ENCODE measurements at regions not wholly inside any gene's neighbourhood (a gene's known extent, or its start where the extent isn't known, plus 50 kb on each side); places are given as distances from the start of the nearest gene placed in this dataset.
"Not testable (repeated sequence)": the region's sequence is repeated elsewhere in the genome, so short reads cannot be mapped to it uniquely, and the experiment has no call there.

DNA sequence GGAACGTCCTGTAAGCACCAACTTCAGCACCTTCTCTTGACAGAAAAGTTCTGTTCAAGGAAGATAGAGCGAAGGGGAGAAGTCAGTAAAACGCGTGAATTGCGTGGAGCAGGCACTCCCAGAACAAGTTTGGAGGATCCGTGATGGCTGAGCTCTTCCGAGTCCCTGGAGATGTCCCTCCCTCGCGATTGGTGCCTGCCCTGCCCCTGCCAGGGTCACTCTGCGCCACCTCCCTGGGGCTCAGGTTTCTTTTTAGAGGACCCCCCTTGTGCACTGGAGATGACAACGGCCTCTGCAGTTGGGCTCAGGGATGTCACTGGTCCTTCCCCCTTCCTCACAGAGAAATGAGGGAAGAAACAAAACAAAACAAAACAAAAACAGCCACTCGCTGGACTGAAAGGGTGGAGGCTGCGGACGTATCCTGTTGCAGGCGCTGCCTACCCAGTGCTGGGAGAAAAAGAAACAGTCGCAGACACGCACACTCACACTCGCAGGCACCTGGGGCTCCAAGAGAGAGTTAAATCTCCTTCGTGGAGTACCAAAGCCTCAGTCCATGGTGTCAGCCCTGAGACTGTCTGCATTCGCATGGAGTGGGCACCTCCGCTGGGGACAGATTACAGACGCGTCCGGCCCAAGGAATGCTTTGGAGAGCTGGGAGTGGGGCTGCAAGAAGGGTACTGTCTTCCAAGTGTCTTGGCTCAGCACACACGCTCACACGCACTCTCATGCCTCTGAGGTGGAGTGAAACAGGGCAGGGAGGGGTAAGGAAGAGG, 512.7 kb downstream of the SLCO4C1 start:
- no TSS peak for BruUV-seq (replicated peaks)
- no peak for DNase-seq (ENCODE audit: low spot score)
- POLR2A ChIA-PET (ENCODE audit: low non-redundant PET), result no interaction called here
- no peak overlapping the region for H3K4me3 ChIP-seq (ENCODE audit: low read depth, low read length, poor library complexity, severe bottlenecking)
- H3K9me3 ChIP-seq (ENCODE audit: low read depth, low read length, poor library complexity, severe bottlenecking), result no peaks in the 10 kb centered on the region
- no peaks in the 10 kb centered on the region for H3K36me3 ChIP-seq (ENCODE audit: insufficient read depth, low read length, poor library complexity, severe bottlenecking)
- no peaks in the 10 kb centered on the region for H3K4me1 ChIP-seq (ENCODE audit: insufficient read depth, low read length, poor library complexity, severe bottlenecking)
- intact Hi-C loops (cut with micrococcal nuclease; ENCODE audit: unreplicated experiment), result no loop called here
- TF ChIP-seq EZH2 (IDR thresholded peaks at IDR 0.05; ENCODE audit: borderline replicate concordance, low read depth, low read length, poor library complexity, severe bottlenecking) (no peak), CTCF (conservative IDR thresholded peaks at IDR 0.05; ENCODE audit: low read depth, low read length) (no peak)
- CTCF ChIA-PET, result no interaction called here
- no peak overlapping the region for H3K27ac ChIP-seq (ENCODE audit: low read depth, low read length, poor library complexity, severe bottlenecking)
- no peaks in the 10 kb centered on the region for H3K27me3 ChIP-seq (replicated peaks; ENCODE audit: insufficient read depth, low read depth, low read length, poor library complexity)

DNA sequence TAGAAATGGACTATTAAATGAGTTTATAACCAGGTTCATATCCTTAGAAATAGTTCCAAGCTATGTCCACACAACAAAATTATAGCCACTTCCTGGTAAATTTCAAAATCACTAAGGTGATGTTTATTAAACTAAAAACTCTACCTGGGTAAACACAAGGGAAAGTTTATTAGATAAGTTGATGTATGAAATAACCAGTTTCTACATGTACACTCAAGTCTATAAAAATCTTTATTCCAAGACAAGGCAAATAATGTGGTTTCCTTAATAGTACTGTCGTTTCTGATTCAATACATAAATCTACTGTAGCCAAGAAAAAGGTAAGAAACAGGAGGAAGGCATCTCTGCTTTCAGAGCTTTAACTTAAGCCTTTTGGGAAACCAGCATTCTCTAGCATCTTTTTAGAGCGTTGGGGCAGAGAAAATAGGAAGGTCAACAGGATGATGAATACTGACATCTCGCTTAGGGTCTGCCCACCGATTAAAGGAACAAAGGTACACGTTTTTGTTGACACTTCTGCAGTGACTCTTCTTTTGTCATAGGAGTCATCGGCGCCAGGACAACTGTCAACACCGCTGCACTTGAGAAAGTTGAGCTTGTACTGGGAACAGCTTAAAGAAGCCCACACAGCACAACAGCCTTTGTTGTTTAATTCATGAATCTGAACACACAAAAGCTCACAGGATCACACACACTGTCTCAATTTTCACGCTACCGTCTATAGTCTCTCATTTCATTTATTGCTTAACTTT, 513.6 kb downstream of the SLCO4C1 start:
- Histone ChIP-seq H3K27me3 (replicated peaks; ENCODE audit: insufficient read depth, low read depth, low read length, poor library complexity) (no peaks in the 10 kb centered on the region), H3K9me3 (ENCODE audit: low read depth, low read length, poor library complexity, severe bottlenecking) (no peaks in the 10 kb centered on the region), H3K27ac (ENCODE audit: low read depth, low read length, poor library complexity, severe bottlenecking) (no peak overlapping the region), H3K4me1 (ENCODE audit: insufficient read depth, low read length, poor library complexity, severe bottlenecking) (no peaks in the 10 kb centered on the region), H3K36me3 (ENCODE audit: insufficient read depth, low read length, poor library complexity, severe bottlenecking) (no peaks in the 10 kb centered on the region), H3K4me3 (ENCODE audit: low read depth, low read length, poor library complexity, severe bottlenecking) (no peak overlapping the region)
- TF ChIP-seq CTCF (conservative IDR thresholded peaks at IDR 0.05; ENCODE audit: low read depth, low read length), result no peak
- TF ChIP-seq EZH2 (IDR thresholded peaks at IDR 0.05; ENCODE audit: borderline replicate concordance, low read depth, low read length, poor library complexity, severe bottlenecking), result no peak
- no peak for DNase-seq (ENCODE audit: low spot score)
- ChIA-PET CTCF (no interaction called here), POLR2A (ENCODE audit: low non-redundant PET) (no interaction called here)
- intact Hi-C loops (cut with micrococcal nuclease; ENCODE audit: unreplicated experiment), result no loop called here
- no TSS peak for BruUV-seq (replicated peaks)

- Histone ChIP-seq H3K4me1 (ENCODE audit: insufficient read depth, low read length, poor library complexity, severe bottlenecking) (no peaks in the 10 kb centered on the region), H3K9me3 (ENCODE audit: low read depth, low read length, poor library complexity, severe bottlenecking) (no peaks in the 10 kb centered on the region), H3K36me3 (ENCODE audit: insufficient read depth, low read length, poor library complexity, severe bottlenecking) (no peaks in the 10 kb centered on the region), H3K27me3 (replicated peaks; ENCODE audit: insufficient read depth, low read depth, low read length, poor library complexity) (no peaks in the 10 kb centered on the region), H3K27ac (ENCODE audit: low read depth, low read length, poor library complexity, severe bottlenecking) (no peak overlapping the region), H3K4me3 (ENCODE audit: low read depth, low read length, poor library complexity, severe bottlenecking) (no peak overlapping the region)
- CTCF ChIA-PET, result no interaction called here
- BruUV-seq (replicated peaks), result no TSS peak
- intact Hi-C loops (cut with micrococcal nuclease; ENCODE audit: unreplicated experiment), result no loop called here
- DNase-seq (ENCODE audit: low spot score), result no peak
- TF ChIP-seq CTCF (conservative IDR thresholded peaks at IDR 0.05; ENCODE audit: low read depth, low read length) (no peak), EZH2 (IDR thresholded peaks at IDR 0.05; ENCODE audit: borderline replicate concordance, low read depth, low read length, poor library complexity, severe bottlenecking) (no peak)
- POLR2A ChIA-PET (ENCODE audit: low non-redundant PET), result no interaction called here
Observed at GRCh38 chr5:101751105-101751504, 545.0 kb downstream of the SLCO4C1 start.

- DNase-seq (ENCODE audit: low spot score); POLR2A ChIA-PET (ENCODE audit: low non-redundant PET): not testable (repeated sequence)
Observed at GRCh38 chr5:101743000-101743399, 553.1 kb downstream of the SLCO4C1 start.

More at GRCh38 chr5:101743000-101743399, 553.1 kb downstream of the SLCO4C1 start:
- H3K4me3 ChIP-seq (ENCODE audit: low read depth, low read length, poor library complexity, severe bottlenecking); H3K27me3 ChIP-seq (replicated peaks; ENCODE audit: insufficient read depth, low read depth, low read length, poor library complexity); H3K27ac ChIP-seq (ENCODE audit: low read depth, low read length, poor library complexity, severe bottlenecking); BruUV-seq (replicated peaks); H3K9me3 ChIP-seq (ENCODE audit: low read depth, low read length, poor library complexity, severe bottlenecking); CTCF ChIA-PET; intact Hi-C loops (cut with micrococcal nuclease; ENCODE audit: unreplicated experiment); H3K36me3 ChIP-seq (ENCODE audit: insufficient read depth, low read length, poor library complexity, severe bottlenecking); H3K4me1 ChIP-seq (ENCODE audit: insufficient read depth, low read length, poor library complexity, severe bottlenecking): not testable (repeated sequence)

Measured in A673 (cell line).